K562 (cell line): ENCODE measurements at regions not wholly inside any gene's neighbourhood (a gene's known extent, or its start where the extent isn't known, plus 50 kb on each side); places are given as distances from the start of the nearest gene placed in this dataset.

Experiments
- ATAC-seq: fragments of 200-7000 bp; cut with Tn5 transposase; 3 replicates; pipeline ENCODE4 v1.9.1; 2020; ENCODE audit warnings: moderate library complexity
- BruUV-seq: library from RNA; stranded (reverse); fragments of 400-500 nt; replicated peaks from 2 replicates; lab custom pipeline; 2021; lab: Mats Ljungman, UMichigan
- CTCF ChIA-PET: fragments of 300-600 bp; formaldehyde crosslinking; extraction: SDS; loops from one replicate; lab custom pipeline; 2021; ENCODE audit warnings: low intra/inter-chr PET ratio; lab: Yijun Ruan, JAX
- POLR2A ChIA-PET: fragments of 300-600, 350-650 bp; sonication (Branson Sonifier 250); formaldehyde crosslinking; extraction: SDS; loops from one replicate; lab custom pipeline; 2021; ENCODE audit warnings: antibody characterized with exemption, inconsistent platforms; lab: Yijun Ruan, JAX
- DNase-seq, 4 experiments: peaks; one replicate each; pipeline versions ENCODE4 v3.0.0 to v3.0.0-alpha.2; 2011 to 2018; ENCODE audit warnings: low spot score in 3 of 4, mixed read lengths in 3 of 4; ENCODE audit errors: extremely low read depth in 1 of 4
- FAIRE-seq: peaks from 2 replicates; lab custom pipeline; 2011; peaks lifted over from hg19 to GRCh38; lab: Jason Lieb, UNC
- H2AFZ ChIP-seq: 2 replicates; pipeline ENCODE4 v1.6.0; 2011; ENCODE audit warnings: low read depth, low read length, control low read depth, inconsistent platforms
- H3K27ac ChIP-seq: fragments of 200-600 bp; 3 replicates; pipeline ENCODE4 v1.8.0; 2011; ENCODE audit warnings: low read depth, mild to moderate bottlenecking, control low read depth, inconsistent platforms, low read length, moderate library complexity, mixed read lengths; ENCODE audit errors: extremely low read depth
- H3K27me3 ChIP-seq, 2 experiments: fragments of 300-600 bp in 1 of 2; 2 replicates in 1 of 2; 3 replicates in 1 of 2; pipeline versions ENCODE4 v1.6.0 to v1.8.0; 2011; ENCODE audit warnings: inconsistent platforms in 2 of 2, low read length in 2 of 2, mild to moderate bottlenecking in 1 of 2, mixed read lengths in 1 of 2, moderate library complexity in 1 of 2; ENCODE audit not compliant: control insufficient read depth in 2 of 2, insufficient read depth in 2 of 2
- H3K36me3 ChIP-seq: fragments of 300-600 bp; 3 replicates; pipeline ENCODE4 v1.8.0; 2011; ENCODE audit warnings: mild to moderate bottlenecking, low read length, inconsistent platforms; ENCODE audit not compliant: control insufficient read depth, insufficient read depth
- H3K4me1 ChIP-seq, 2 experiments: fragments of 200-600 bp in 1 of 2; replicated peaks in 1 of 2; 2 replicates in 1 of 2; 3 replicates in 1 of 2; pipeline versions ENCODE4 v1.5.1 to v1.8.0; 2011; ENCODE audit warnings: inconsistent platforms in 2 of 2, low read length in 2 of 2, mild to moderate bottlenecking in 1 of 2, mixed read lengths in 1 of 2, moderate library complexity in 1 of 2; ENCODE audit not compliant: control insufficient read depth in 2 of 2, insufficient read depth in 2 of 2
- H3K4me2 ChIP-seq: 2 replicates; pipeline ENCODE4 v1.6.1; 2011; ENCODE audit warnings: low read length, control low read depth, inconsistent platforms, mixed read lengths; ENCODE audit not compliant: insufficient read depth
- H3K4me3 ChIP-seq: fragments of 200-600 bp; sonication (generic), shearing (Covaris generic); 2 replicates; pipeline ENCODE4 v1.5.1; 2016; ENCODE audit warnings: control low read depth, inconsistent platforms
- H3K79me2 ChIP-seq: fragments of 200-600 bp; 3 replicates; pipeline ENCODE4 v1.8.0; 2011; ENCODE audit warnings: low read length, inconsistent platforms; ENCODE audit not compliant: control insufficient read depth, insufficient read depth
- H3K9ac ChIP-seq, 2 experiments: 2 replicates each; pipeline versions ENCODE4 v1.6.0 to v1.6.1; 2011; ENCODE audit warnings: low read depth in 2 of 2, low read length in 2 of 2, control low read depth in 1 of 2, inconsistent platforms in 1 of 2, mild to moderate bottlenecking in 1 of 2, mixed read lengths in 1 of 2; ENCODE audit not compliant: insufficient read depth in 1 of 2
- H3K9me1 ChIP-seq: one replicate; pipeline ENCODE4 v1.6.0; 2011; ENCODE audit warnings: inconsistent platforms, mild to moderate bottlenecking, low read length, moderate library complexity; ENCODE audit not compliant: control insufficient read depth, insufficient read depth
- H3K9me3 ChIP-seq: replicated peaks from 2 replicates; pipeline ENCODE4 v1.5.1; 2011; ENCODE audit warnings: low read depth, low read length, inconsistent platforms; ENCODE audit not compliant: control insufficient read depth, insufficient read depth
- H4K20me1 ChIP-seq: replicated peaks from 2 replicates; pipeline ENCODE4 v1.6.1; 2011; ENCODE audit warnings: low read length, inconsistent platforms, mixed read lengths; ENCODE audit not compliant: control insufficient read depth, insufficient read depth
- AFF4 ChIP-seq: sonication (generic); formaldehyde crosslinking; IDR thresholded peaks from 2 replicates; pipeline ENCODE4 v1.8.0; 2023; ENCODE audit warnings: mild to moderate bottlenecking, missing genetic modification reagents
- HINFP ChIP-seq: fragments of 450-650 bp; conservative IDR thresholded peaks from 2 replicates; pipeline ENCODE4 v1.6.1; 2016; ENCODE audit warnings: missing genetic modification characterization, low read depth, mild to moderate bottlenecking, control low read depth, missing compliant biosample characterization
- JUND ChIP-seq, 2 experiments: IDR thresholded peaks; 2 replicates in 1 of 2; 3 replicates in 1 of 2; pipeline ENCODE4 v1.6.1; 2011; ENCODE audit warnings: borderline replicate concordance in 2 of 2, low read depth in 2 of 2, low read length in 2 of 2, improper control_type of control experiment in 1 of 2, missing biosample characterization in 1 of 2, missing genetic modification characterization in 1 of 2, missing genetic modification reagents in 1 of 2
- MEIS2 ChIP-seq: fragments of 450-650 bp; IDR thresholded peaks from 2 replicates; pipeline ENCODE4 v1.6.1; 2014; ENCODE audit warnings: mild to moderate bottlenecking; ENCODE audit not compliant: partially characterized antibody
- SPI1 ChIP-seq: IDR thresholded peaks from 2 replicates; pipeline ENCODE4 v1.6.1; 2011; ENCODE audit warnings: low read depth, low read length, control low read depth, borderline replicate concordance
- SRSF7 ChIP-seq: fragments of 200-400 bp; formaldehyde crosslinking; optimal IDR thresholded peaks from 2 replicates; pipeline ENCODE3; 2017; ENCODE audit warnings: mild to moderate bottlenecking, low read depth, low read length
- TFE3 ChIP-seq: fragments of 450-650 bp; formaldehyde crosslinking; IDR thresholded peaks from 2 replicates; pipeline ENCODE4 v1.4.0; 2020; ENCODE audit warnings: mild to moderate bottlenecking, mixed read lengths
- ZNF23 ChIP-seq: fragments of 250-450 bp; sonication (Bioruptor Pico); IDR thresholded peaks from 2 replicates; pipeline ENCODE4 v1.4.0; 2020; ENCODE audit warnings: mild to moderate bottlenecking
- ZNF780A ChIP-seq: fragments of 250-450 bp; sonication (Bioruptor Pico); IDR thresholded peaks from 2 replicates; pipeline ENCODE4 v1.5.0; 2021; ENCODE audit warnings: mild to moderate bottlenecking
- WGBS: fragments of 100-300 bp; shearing (Covaris generic); methylation state at CpG from one replicate; pipeline ENCODE4 v1.1.6; 2016; ENCODE audit warnings: low coverage, mixed read lengths; ENCODE audit not compliant: insufficient coverage; ENCODE audit errors: missing lambda C conversion rate; 5-methylcytosine and 5-hydroxymethylcytosine counted together
- in situ Hi-C: fragments of 300-500 bp; cut with MboI; formaldehyde crosslinking; loops from 4 replicates; pipeline ENCODE4 v1.15.0; 2018; ENCODE audit warnings: inconsistent platforms, mixed read lengths
- intact Hi-C: fragments of 100-400 bp; cut with micrococcal nuclease; formaldehyde crosslinking; loops from 2 replicates; pipeline ENCODE4 v1.14.2; 2022

- Histone ChIP-seq H3K27ac (no peak overlapping the region), H3K9me1 (no peaks in the 10 kb centered on the region), H4K20me1 (no peaks in the 10 kb centered on the region), H3K4me3 (no peak overlapping the region), H3K27me3 (no peaks in the 10 kb centered on the region), H3K36me3 (no peaks in the 10 kb centered on the region), H3K4me2 (no peak overlapping the region), H3K79me2 (no peaks in the 10 kb centered on the region), H3K4me1 (no peaks in the 10 kb centered on the region), H3K9ac (no peak overlapping the region), H3K9me3 (no peaks in the 10 kb centered on the region; the same call in 1 of the 2 replicates), H2AFZ (no peak overlapping the region)
- WGBS = 26% methylated on average over 1 of the region's 1 CpG
- DNase-seq = no peak
- POLR2A ChIA-PET = no interaction called here
- no TSS peak for BruUV-seq
- no peak for ATAC-seq
- CTCF ChIA-PET = no interaction called here
- in situ Hi-C loops (no loop called here), intact Hi-C loops (no loop called here)
- FAIRE-seq = no peak
- TF ChIP-seq HINFP (tag) = no peak
- no peak for TF ChIP-seq AFF4
- TF ChIP-seq MEIS2 = no peak
- no peak for TF ChIP-seq JUND (IDR thresholded peaks at IDR 0.05; ENCODE audit: borderline replicate concordance, low read depth, low read length)
- no peak for TF ChIP-seq JUND (tag; IDR thresholded peaks at IDR 0.05; ENCODE audit: borderline replicate concordance, low read depth, low read length)
- TF ChIP-seq SPI1 = no peak
- no peak for TF ChIP-seq SRSF7
- TF ChIP-seq TFE3 (CRISPR knock-in tag) = no peak
- no peak for TF ChIP-seq ZNF780A (CRISPR knock-in tag)
- no peak for TF ChIP-seq ZNF23 (CRISPR knock-in tag)
Measured at GRCh38 chr3:26839001-26839400, 216.4 kb downstream of the LRRC3B start.
